Esophagus squamous epithelium (tissue), 4 donors: ENCODE measurements at regions not wholly inside any gene's neighbourhood (a gene's known extent, or its start where the extent isn't known, plus 50 kb on each side); places are given as distances from the start of the nearest gene placed in this dataset.

Experiments used
- CTCF ChIP-seq, 6 experiments: fragments of 450-650 bp in 4 of 6; fragments of 200-600 bp in 2 of 6; sonication (generic) in 2 of 6; IDR thresholded peaks; one replicate each; pipeline ENCODE4 v1.5.1; 2016 to 2019; ENCODE audit warnings: antibody characterized with exemption in 6 of 6, mild to moderate bottlenecking in 4 of 6, moderate library complexity in 4 of 6
- POLR2A ChIP-seq, 4 donors: fragments of 450-650 bp; IDR thresholded peaks; one replicate each; pipeline ENCODE4 v1.6.1; 2017; ENCODE audit warnings: antibody characterized with exemption in 4 of 4, mild to moderate bottlenecking in 4 of 4, moderate library complexity in 3 of 4

GRCh38 chr5:173767574-173768266 lies 120.4 kb upstream of the CPEB4 start:
- TF ChIP-seq CTCF (IDR thresholded peaks at IDR 0.05): no peak
- TF ChIP-seq POLR2A (IDR thresholded peaks at IDR 0.05): no peak
